GM13976 (cell line): ENCODE measurements at regions not wholly inside any gene's neighbourhood (a gene's known extent, or its start where the extent isn't known, plus 50 kb on each side); places are given as distances from the start of the nearest gene placed in this dataset.
"Not testable (repeated sequence)": the region's sequence is repeated elsewhere in the genome, so short reads cannot be mapped to it uniquely, and the experiment has no call there.

Experiments used
- DNase-seq: peaks from one replicate; pipeline ENCODE4 v3.0.0; 2012; ENCODE audit warnings: low spot score
- in situ Hi-C: fragments of 300-500 bp; cut with MboI; formaldehyde crosslinking; loops from one replicate; pipeline ENCODE4 v1.12.0; 2022; ENCODE audit warnings: low sequenced_read_pairs, mixed read lengths, inconsistent platforms; ENCODE audit not compliant: unreplicated experiment
- TF ChIP-seq, protein P1 (sequence below): IDR thresholded peaks from 2 replicates; pipeline ENCODE4 v1.5.1; 2012; ENCODE audit warnings: borderline replicate concordance, mild to moderate bottlenecking; ENCODE audit not compliant: insufficient read depth; ENCODE audit errors: extremely low read depth, missing control alignments, control extremely low read depth

DNA sequence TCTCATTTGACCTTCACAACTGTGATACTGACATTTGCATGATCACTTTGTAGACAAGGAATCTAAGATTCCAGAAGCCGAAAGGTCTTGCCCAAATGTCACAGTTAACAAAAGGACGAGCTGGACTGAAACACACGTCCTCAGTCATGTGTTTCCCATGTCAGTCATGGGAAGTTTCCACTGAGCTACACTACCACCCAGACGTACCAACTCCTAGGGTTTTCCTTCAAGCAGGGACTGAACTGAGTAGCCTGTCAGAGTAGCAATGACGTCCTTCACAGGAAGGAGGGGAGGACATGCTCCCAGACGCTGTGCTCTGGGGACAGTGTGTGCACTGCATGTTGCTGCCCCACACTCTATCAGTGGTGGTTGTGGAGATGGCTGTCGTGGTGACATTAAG lies 215.8 kb upstream of the SMLR1 start:
- in situ Hi-C loops = no loop called here
- TF ChIP-seq, protein P1, sequence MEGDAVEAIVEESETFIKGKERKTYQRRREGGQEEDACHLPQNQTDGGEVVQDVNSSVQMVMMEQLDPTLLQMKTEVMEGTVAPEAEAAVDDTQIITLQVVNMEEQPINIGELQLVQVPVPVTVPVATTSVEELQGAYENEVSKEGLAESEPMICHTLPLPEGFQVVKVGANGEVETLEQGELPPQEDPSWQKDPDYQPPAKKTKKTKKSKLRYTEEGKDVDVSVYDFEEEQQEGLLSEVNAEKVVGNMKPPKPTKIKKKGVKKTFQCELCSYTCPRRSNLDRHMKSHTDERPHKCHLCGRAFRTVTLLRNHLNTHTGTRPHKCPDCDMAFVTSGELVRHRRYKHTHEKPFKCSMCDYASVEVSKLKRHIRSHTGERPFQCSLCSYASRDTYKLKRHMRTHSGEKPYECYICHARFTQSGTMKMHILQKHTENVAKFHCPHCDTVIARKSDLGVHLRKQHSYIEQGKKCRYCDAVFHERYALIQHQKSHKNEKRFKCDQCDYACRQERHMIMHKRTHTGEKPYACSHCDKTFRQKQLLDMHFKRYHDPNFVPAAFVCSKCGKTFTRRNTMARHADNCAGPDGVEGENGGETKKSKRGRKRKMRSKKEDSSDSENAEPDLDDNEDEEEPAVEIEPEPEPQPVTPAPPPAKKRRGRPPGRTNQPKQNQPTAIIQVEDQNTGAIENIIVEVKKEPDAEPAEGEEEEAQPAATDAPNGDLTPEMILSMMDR = no peak
- no peak for DNase-seq

DNA sequence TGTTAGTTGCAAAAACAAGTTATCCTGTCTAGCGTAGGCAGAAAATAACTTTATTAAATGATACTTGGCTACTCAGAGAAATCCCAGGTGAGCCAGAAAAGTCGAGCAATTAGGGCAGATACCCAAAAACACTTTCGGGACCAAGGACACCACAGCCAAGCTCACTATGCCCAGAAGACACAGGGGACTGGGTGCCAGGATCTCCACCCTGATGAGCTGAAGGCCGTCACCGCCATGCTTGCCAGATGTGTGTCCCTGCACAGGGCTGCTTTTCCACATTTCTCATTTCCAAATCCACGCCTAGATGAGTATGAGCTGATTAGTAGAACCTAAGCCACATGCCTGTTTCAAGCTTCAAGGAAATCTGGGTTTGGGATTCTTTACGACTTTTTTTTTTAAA lies 214.0 kb upstream of the SMLR1 start:
- in situ Hi-C loops = no loop called here
- TF ChIP-seq, protein P1 = no peak
- no peak for DNase-seq

DNA sequence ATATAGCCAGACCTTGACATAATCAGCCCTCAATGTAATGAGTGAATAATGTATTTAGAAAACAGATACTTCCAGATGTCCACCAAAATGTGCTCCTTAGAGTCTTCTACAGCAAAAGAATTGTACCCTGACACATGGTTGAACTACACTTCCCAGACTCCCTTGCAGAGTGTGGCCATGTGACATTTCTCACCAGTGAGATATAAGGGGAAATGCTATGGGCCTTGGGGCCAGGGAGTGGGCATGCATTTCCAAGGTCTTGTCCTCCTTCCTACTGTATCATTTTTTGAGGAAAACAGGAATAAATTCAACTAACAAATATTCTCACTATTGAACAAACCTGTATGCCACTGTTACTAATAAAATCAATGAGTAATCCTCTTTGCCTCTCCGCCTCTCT lies 211.4 kb upstream of the SMLR1 start:
- DNase-seq = no peak
- in situ Hi-C loops = no loop called here
- TF ChIP-seq, protein P1 = no peak

DNA sequence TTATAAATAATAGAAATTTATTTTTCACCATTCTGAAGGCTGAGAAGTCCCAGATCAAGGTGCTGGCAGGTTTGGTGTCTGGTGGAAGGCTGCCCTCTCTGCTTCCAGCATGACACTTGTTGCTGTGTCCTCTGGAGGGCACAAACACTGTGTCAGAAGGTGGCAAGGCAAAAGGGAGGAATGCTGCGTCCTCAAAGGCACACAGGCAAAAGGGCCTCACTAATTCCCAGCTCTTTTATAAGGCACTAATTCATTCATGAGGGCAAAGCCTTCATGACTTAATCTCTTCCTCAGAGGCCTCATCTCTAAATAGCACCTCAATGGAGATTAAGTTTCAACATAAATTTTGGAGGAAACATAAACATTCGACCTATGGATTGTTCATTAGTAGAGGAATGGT lies 209.5 kb upstream of the SMLR1 start:
- DNase-seq = no peak
- TF ChIP-seq, protein P1 = no peak
- in situ Hi-C loops = no loop called here

DNA sequence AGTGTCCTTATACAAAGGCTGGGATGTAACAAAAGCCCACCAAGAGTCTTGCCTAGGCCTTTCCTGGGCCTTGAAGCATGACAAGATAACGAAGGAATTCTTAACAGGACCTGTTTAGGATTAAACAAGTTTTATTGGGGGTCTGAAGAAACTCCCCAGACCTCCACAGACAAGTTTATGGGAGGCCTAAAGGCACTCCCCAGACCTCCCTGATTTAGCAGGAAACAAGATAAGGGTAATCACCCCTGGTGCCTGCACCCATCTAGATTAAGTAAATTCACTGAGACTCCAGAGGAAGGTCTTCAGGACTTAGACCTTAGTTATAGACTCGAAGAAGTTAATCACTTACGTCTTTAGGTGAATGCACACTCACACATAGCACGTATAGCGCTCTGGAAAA lies 208.4 kb upstream of the SMLR1 start:
- DNase-seq, in situ Hi-C loops: not testable (repeated sequence)

DNA sequence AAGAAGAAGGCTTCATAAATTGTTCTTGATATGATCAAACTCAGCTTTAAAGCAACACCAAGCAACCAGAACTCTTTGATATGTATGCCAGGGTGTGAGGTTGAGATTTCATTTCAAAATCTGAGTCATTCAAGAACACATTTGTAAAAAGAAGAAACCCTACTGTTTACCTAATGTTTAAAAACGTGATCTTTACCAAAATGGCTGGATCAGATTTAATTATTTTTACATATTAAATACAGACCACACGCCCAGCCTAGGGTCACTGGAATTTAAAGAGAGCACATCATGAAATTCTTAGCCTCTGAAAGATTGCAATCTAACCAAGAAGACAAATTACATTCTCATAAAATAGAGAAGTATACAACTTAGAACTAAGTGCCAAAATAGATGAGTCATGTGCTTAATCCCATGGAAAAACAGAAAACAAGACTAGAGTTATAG lies 206.8 kb upstream of the SMLR1 start:
- in situ Hi-C loops = no loop called here
- no peak for DNase-seq
- TF ChIP-seq, protein P1 = no peak

DNA sequence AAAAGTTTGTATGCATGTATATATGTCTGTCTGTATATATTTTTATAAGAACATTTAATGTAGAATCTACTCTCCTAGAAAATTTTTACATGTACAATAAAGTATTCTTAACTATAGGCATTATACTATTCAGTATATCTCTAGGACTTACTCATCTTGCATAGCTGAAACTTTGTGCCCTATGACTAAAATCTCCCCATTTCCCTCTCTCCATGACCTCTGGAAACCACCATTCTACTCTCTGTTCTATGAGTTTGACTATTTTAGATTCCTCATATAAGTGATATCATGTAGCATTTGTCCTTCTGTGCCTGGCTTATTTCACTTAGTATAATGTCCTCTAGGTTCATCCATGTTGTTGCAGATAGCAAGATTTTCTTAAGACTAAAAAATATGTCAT lies 205.1 kb upstream of the SMLR1 start:
- TF ChIP-seq, protein P1 = no peak
- no peak for DNase-seq
- in situ Hi-C loops = no loop called here
